ENCODE measurements at regions not wholly inside any gene's neighbourhood (a gene's known extent, or its start where the extent isn't known, plus 50 kb on each side); places are given as distances from the start of the nearest gene placed in this dataset.

DNA sequence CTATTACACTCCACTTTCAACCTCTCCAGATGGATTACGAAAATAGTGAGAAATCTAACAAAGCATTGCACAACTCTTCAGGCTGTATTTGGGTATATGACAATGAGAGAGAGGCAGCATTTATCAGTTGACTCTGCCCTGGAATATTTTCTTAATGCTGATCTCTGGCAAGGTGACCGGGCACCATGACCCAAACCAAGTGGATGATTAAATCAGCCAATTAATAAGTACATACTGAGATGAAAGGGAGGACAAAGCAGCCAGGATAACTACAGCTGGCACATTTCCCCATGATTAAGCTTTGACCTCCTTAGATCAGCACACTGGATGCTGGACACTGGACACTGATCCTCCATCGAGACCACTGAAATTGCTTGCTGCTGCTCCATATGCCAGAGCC lies 218.2 kb downstream of the ASCL1 start:
- no peak for DNase-seq (ENCODE audit: low read depth, low spot score)
- ChIA-PET POLR2A (no interaction called here), CTCF (no interaction called here)
- TF ChIP-seq, protein P1, sequence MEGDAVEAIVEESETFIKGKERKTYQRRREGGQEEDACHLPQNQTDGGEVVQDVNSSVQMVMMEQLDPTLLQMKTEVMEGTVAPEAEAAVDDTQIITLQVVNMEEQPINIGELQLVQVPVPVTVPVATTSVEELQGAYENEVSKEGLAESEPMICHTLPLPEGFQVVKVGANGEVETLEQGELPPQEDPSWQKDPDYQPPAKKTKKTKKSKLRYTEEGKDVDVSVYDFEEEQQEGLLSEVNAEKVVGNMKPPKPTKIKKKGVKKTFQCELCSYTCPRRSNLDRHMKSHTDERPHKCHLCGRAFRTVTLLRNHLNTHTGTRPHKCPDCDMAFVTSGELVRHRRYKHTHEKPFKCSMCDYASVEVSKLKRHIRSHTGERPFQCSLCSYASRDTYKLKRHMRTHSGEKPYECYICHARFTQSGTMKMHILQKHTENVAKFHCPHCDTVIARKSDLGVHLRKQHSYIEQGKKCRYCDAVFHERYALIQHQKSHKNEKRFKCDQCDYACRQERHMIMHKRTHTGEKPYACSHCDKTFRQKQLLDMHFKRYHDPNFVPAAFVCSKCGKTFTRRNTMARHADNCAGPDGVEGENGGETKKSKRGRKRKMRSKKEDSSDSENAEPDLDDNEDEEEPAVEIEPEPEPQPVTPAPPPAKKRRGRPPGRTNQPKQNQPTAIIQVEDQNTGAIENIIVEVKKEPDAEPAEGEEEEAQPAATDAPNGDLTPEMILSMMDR (IDR thresholded peaks at IDR 0.05; ENCODE audit: insufficient read depth, low read length, missing control alignments) = no peak
- no peak overlapping the region for H3K4me3 ChIP-seq (ENCODE audit: low read depth, low read length)

DNA sequence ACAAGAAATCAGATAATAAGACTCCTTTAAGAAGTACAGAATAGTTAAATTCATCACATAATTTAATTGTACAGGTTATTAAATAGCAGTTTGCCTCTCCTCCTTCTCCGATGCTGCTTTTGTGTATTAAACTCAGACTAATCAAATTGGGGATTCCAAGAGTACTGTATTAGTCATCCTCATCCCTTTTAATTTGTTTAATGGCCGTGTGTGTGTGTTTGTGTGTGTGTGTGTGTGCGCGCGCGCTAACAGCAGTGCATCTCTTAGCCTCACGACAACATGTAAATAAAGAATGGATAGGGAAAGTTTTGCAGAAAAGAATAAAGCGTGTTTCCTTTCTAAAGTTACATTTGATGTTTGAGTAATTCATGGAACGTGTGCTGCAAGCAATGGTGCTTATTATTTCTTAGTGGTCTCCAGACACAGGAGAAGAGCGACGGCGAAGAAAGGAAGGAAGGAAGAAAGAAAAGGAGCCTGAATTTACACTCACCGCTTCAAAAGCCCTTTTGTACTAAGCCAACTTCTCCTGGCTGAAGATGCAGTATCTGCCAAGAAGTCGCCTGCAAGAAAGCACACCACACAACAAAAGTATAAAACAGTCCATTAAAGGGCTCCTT lies 220.3 kb downstream of the ASCL1 start:
- DNase-seq (ENCODE audit: low read depth, low spot score) = no peak
- H3K4me3 ChIP-seq (ENCODE audit: low read depth, low read length) = no peak overlapping the region
- CTCF ChIA-PET = no interaction called here
- POLR2A ChIA-PET = no interaction called here
- TF ChIP-seq, protein P1 (IDR thresholded peaks at IDR 0.05; ENCODE audit: insufficient read depth, low read length, missing control alignments) = no peak

DNA sequence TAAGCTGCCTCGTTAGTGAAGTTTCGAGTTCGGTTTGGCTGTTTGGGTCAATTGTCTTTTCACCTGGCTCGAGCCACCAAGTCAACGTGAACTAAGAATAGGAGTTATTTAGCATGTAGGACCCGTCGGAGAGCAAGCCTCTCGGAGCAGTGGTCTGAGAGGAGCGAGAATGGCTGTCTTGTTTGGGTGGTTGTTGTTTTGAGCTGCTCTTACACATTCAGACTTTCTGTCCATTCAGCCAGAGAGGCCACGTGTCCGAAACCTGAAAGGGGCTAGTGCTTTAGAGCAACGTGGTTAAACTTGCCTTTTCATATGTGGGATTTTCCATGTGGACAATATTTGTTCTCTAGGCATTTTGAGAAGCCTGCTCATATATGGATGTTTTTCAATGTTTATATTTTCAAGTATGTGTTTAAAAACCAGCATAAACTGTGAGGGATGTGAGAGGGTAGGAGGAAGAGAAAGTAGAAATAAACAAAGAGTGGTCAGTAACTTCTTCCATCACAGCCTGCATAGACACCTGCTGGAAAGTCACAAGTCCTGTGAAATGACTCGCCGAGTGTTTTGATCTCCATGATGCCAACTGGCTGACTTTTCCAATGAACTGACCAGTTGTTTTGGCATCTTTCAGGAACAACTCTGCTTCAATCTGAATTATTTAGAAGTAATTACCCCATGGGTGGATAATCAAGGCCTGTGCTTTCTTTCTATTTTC lies 221.0 kb downstream of the ASCL1 start:
- TF ChIP-seq, protein P1 (IDR thresholded peaks at IDR 0.05; ENCODE audit: insufficient read depth, low read length, missing control alignments) = no peak
- no peak overlapping the region for H3K4me3 ChIP-seq (ENCODE audit: low read depth, low read length)
- DNase-seq (ENCODE audit: low read depth, low spot score) = no peak
- POLR2A ChIA-PET = no interaction called here
- CTCF ChIA-PET = no interaction called here

GRCh38 chr12:103181366-103182152 lies 224.1 kb downstream of the ASCL1 start:
- POLR2A ChIA-PET = no interaction called here
- DNase-seq (ENCODE audit: low read depth, low spot score) = no peak
- TF ChIP-seq, protein P1 (IDR thresholded peaks at IDR 0.05; ENCODE audit: insufficient read depth, low read length, missing control alignments) = no peak
- H3K4me3 ChIP-seq (ENCODE audit: low read depth, low read length) = no peak overlapping the region
- CTCF ChIA-PET = no interaction called here

- POLR2A ChIA-PET = no interaction called here
Observed at GRCh38 chr12:103182299-103182698, 224.8 kb downstream of the ASCL1 start.

DNA sequence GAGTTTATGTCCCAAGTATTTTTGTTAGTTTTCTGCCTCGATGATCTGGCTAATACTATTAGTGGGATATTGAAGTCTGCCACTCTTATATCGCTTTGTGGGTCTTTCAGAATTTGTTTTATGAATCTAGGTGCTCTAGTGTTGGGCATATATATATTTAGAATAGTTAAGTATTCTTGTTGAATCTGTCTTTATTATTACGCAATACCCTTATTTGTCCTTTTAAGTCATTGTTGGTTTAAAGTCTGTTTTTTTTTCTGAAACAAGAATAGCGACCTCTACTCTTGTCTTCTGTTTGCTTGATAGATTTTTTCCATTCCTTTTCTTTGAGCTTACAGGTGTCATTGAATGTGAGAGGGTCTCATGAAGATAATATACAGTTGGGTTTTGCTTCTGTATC lies 239.0 kb downstream of the ASCL1 start:
- TF ChIP-seq, protein P1 (IDR thresholded peaks at IDR 0.05; ENCODE audit: insufficient read depth, low read length, missing control alignments) = no peak
- ChIA-PET CTCF (no interaction called here), POLR2A (no interaction called here)
- no peak overlapping the region for H3K4me3 ChIP-seq (ENCODE audit: low read depth, low read length)
- DNase-seq (ENCODE audit: low read depth, low spot score) = no peak

More at GRCh38 chr12:103182299-103182698, 224.8 kb downstream of the ASCL1 start:
- CTCF ChIA-PET = no interaction called here
- no peak overlapping the region for H3K4me3 ChIP-seq (ENCODE audit: low read depth, low read length)
- TF ChIP-seq, protein P1 (IDR thresholded peaks at IDR 0.05; ENCODE audit: insufficient read depth, low read length, missing control alignments) = no peak
- DNase-seq (ENCODE audit: low read depth, low spot score) = no peak
